H9 (cell line): ENCODE measurements at regions not wholly inside any gene's neighbourhood (a gene's known extent, or its start where the extent isn't known, plus 50 kb on each side); places are given as distances from the start of the nearest gene placed in this dataset.

Experiments used
- DNase-seq: peaks from one replicate; pipeline ENCODE4 v3.0.0-alpha.2; 2017
- H2AFZ ChIP-seq: one replicate; pipeline ENCODE4 v1.6.1; 2013; ENCODE audit warnings: mild to moderate bottlenecking, low read length, control low read depth, moderate library complexity
- H2AK5ac ChIP-seq: 2 replicates; pipeline ENCODE4 v1.6.1; 2013; ENCODE audit warnings: low read length, control low read depth, mixed read lengths; ENCODE audit not compliant: insufficient read length
- H2BK120ac ChIP-seq: one replicate; pipeline ENCODE4 v1.6.1; 2013; ENCODE audit warnings: low read depth, mild to moderate bottlenecking, low read length, control low read depth, inconsistent platforms; ENCODE audit not compliant: poor library complexity, severe bottlenecking
- H2BK12ac ChIP-seq: 2 replicates; pipeline ENCODE4 v1.6.1; 2013; ENCODE audit warnings: low read length, control low read depth, mixed read lengths, low read depth; ENCODE audit not compliant: insufficient read length
- H2BK15ac ChIP-seq: 2 replicates; pipeline ENCODE4 v1.6.1; 2013; ENCODE audit warnings: low read depth, low read length, control low read depth
- H2BK20ac ChIP-seq: one replicate; pipeline ENCODE4 v1.6.1; 2013; ENCODE audit warnings: low read depth, mild to moderate bottlenecking, low read length, control low read depth, inconsistent platforms; ENCODE audit not compliant: poor library complexity, severe bottlenecking
- H2BK5ac ChIP-seq: 2 replicates; pipeline ENCODE4 v1.6.1; 2013; ENCODE audit warnings: low read length, control low read depth, mixed read lengths; ENCODE audit not compliant: insufficient read length
- H3K14ac ChIP-seq: 2 replicates; pipeline ENCODE4 v1.6.1; 2013; ENCODE audit warnings: low read length, control low read depth; ENCODE audit not compliant: insufficient read depth
- H3K18ac ChIP-seq: 2 replicates; pipeline ENCODE4 v1.6.1; 2013; ENCODE audit warnings: low read depth, mild to moderate bottlenecking, mixed read lengths, low read length, control low read depth; ENCODE audit not compliant: insufficient read length
- H3K23ac ChIP-seq: 2 replicates; pipeline ENCODE4 v1.6.1; 2013; ENCODE audit warnings: low read length, control low read depth, mixed read lengths, low read depth; ENCODE audit not compliant: insufficient read length
- H3K23me2 ChIP-seq: 2 replicates; pipeline ENCODE4 v1.6.1; 2013; ENCODE audit warnings: low read depth, mild to moderate bottlenecking, mixed read lengths, low read length, control low read depth; ENCODE audit not compliant: insufficient read length, poor library complexity, severe bottlenecking
- H3K27ac ChIP-seq: 2 replicates; pipeline ENCODE4 v1.5.1; 2013; ENCODE audit warnings: low read length, control low read depth, mixed read lengths, low read depth; ENCODE audit not compliant: insufficient read length
- H3K27me3 ChIP-seq: 2 replicates; pipeline ENCODE4 v1.6.1; 2013; ENCODE audit warnings: low read length, control low read depth, inconsistent platforms; ENCODE audit not compliant: insufficient read depth
- H3K4ac ChIP-seq: 2 replicates; pipeline ENCODE4 v1.6.1; 2013; ENCODE audit warnings: low read depth, mild to moderate bottlenecking, control low read depth, inconsistent platforms, low read length, moderate library complexity
- H3K4me1 ChIP-seq: 2 replicates; pipeline ENCODE4 v1.6.1; 2013; ENCODE audit warnings: low read length, control low read depth, inconsistent platforms; ENCODE audit not compliant: insufficient read depth
- H3K4me2 ChIP-seq: 2 replicates; pipeline ENCODE4 v1.6.1; 2013; ENCODE audit warnings: low read length, control low read depth, mixed read lengths; ENCODE audit not compliant: insufficient read length, insufficient read depth
- H3K56ac ChIP-seq: 2 replicates; pipeline ENCODE4 v1.6.1; 2013; ENCODE audit warnings: low read depth, mild to moderate bottlenecking, mixed read lengths, low read length, control low read depth; ENCODE audit not compliant: insufficient read length
- H3K79me1 ChIP-seq: 2 replicates; pipeline ENCODE4 v1.6.1; 2013; ENCODE audit warnings: low read depth, mild to moderate bottlenecking, moderate library complexity, low read length, control low read depth, inconsistent platforms; ENCODE audit not compliant: insufficient read depth, poor library complexity, severe bottlenecking
- H3K79me2 ChIP-seq: 2 replicates; pipeline ENCODE4 v1.6.1; 2013; ENCODE audit warnings: low read length, control low read depth, inconsistent platforms; ENCODE audit not compliant: insufficient read depth
- H3K9ac ChIP-seq: 2 replicates; pipeline ENCODE4 v1.6.1; 2013; ENCODE audit warnings: low read length, control low read depth, mixed read lengths; ENCODE audit not compliant: insufficient read length; ENCODE audit errors: extremely low read depth
- H3K9me3 ChIP-seq: one replicate; pipeline ENCODE4 v1.6.1; 2013; ENCODE audit warnings: low read depth, low read length, inconsistent platforms; ENCODE audit not compliant: control insufficient read depth
- H3T11ph ChIP-seq: one replicate; pipeline ENCODE4 v1.6.1; 2013; ENCODE audit warnings: mild to moderate bottlenecking, low read length, control low read depth, inconsistent platforms
- H4K20me1 ChIP-seq: one replicate; pipeline ENCODE4 v1.6.1; 2013; ENCODE audit not compliant: control insufficient read depth, insufficient read length, insufficient read depth
- H4K5ac ChIP-seq: 2 replicates; pipeline ENCODE4 v1.6.1; 2013; ENCODE audit warnings: low read depth, mild to moderate bottlenecking, mixed read lengths, low read length, control low read depth; ENCODE audit not compliant: insufficient read length
- H4K8ac ChIP-seq: replicated peaks from 2 replicates; pipeline ENCODE4 v1.6.1; 2013; ENCODE audit warnings: low read length, control low read depth, mixed read lengths, low read depth; ENCODE audit not compliant: insufficient read length
- H4K91ac ChIP-seq: 2 replicates; pipeline ENCODE4 v1.6.1; 2013; ENCODE audit warnings: low read depth, mild to moderate bottlenecking, moderate library complexity, mixed read lengths, low read length, control low read depth; ENCODE audit not compliant: insufficient read length
- H3K27ac Mint-ChIP-seq, 3 experiments: 2 replicates in 2 of 3; 3 replicates in 1 of 3; pipeline ENCODE4 v1.8.0; 2020 to 2021; ENCODE audit warnings: mixed read lengths in 3 of 3, mild to moderate bottlenecking in 1 of 3, moderate library complexity in 1 of 3
- H3K27me3 Mint-ChIP-seq: 2 replicates; pipeline ENCODE4 v1.8.0; 2021; ENCODE audit warnings: low read depth, mild to moderate bottlenecking, moderate library complexity, mixed read lengths
- H3K36me3 Mint-ChIP-seq, 3 experiments: 2 replicates in 2 of 3; 3 replicates in 1 of 3; pipeline ENCODE4 v1.8.0; 2020 to 2021; ENCODE audit warnings: low read depth in 3 of 3, mixed read lengths in 3 of 3; ENCODE audit not compliant: insufficient read depth in 1 of 3
- H3K4me1 Mint-ChIP-seq, 2 experiments: 2 replicates each; pipeline ENCODE4 v1.8.0; 2020; ENCODE audit warnings: mixed read lengths in 2 of 2
- H3K4me3 Mint-ChIP-seq, 2 experiments: 2 replicates in 1 of 2; 3 replicates in 1 of 2; pipeline ENCODE4 v1.8.0; 2020 to 2021; ENCODE audit warnings: mild to moderate bottlenecking in 2 of 2, mixed read lengths in 2 of 2, moderate library complexity in 1 of 2
- H3K9me3 Mint-ChIP-seq, 2 experiments: 2 replicates in 1 of 2; 3 replicates in 1 of 2; pipeline ENCODE4 v1.8.0; 2020; ENCODE audit warnings: mild to moderate bottlenecking in 2 of 2, mixed read lengths in 2 of 2, moderate library complexity in 1 of 2
- WGBS: extraction: QIAGEN DNeasy Blood & Tissue Kit; methylation state at CpG from one replicate; pipeline ENCODE4 v1.1.7; 2013; ENCODE audit warnings: missing lambda C conversion rate, low lambda C conversion rate, mixed read lengths; ENCODE audit not compliant: insufficient read length; ENCODE audit errors: extremely low coverage; 5-methylcytosine and 5-hydroxymethylcytosine counted together
- TF ChIP-seq, protein P1 (sequence below): fragments of 200-600 bp; sonication (generic); conservative IDR thresholded peaks from 3 replicates; pipeline ENCODE4 v1.8.0; 2021; ENCODE audit warnings: antibody characterized with exemption, mild to moderate bottlenecking

DNA sequence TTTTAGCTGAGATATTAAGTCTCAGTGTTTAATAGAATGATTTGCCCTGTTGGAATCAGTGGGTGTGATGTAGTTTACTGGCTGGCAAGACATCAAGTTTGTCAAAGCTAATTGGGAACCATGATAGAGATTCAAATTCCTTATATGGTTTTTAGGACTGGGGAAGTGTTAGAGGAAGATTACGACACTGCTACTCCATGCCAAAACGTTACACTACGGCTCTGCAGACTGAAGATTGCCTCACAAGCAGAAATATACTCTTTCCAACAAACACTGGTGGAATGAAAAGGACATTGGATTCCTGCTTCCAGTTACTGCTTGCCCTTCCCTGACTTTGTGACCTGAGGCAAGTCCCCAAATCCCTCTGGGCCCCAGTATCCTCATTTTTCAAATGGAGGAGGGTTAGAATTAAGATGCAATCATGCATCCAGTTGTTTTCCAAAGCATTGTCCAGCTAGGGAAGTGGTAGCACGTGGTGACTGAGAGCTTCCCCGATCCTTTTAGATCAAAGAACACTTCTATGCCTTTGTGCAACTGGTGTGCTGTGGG is 147.6 kb downstream of the CDC42EP3 start:
- TF ChIP-seq, protein P1, sequence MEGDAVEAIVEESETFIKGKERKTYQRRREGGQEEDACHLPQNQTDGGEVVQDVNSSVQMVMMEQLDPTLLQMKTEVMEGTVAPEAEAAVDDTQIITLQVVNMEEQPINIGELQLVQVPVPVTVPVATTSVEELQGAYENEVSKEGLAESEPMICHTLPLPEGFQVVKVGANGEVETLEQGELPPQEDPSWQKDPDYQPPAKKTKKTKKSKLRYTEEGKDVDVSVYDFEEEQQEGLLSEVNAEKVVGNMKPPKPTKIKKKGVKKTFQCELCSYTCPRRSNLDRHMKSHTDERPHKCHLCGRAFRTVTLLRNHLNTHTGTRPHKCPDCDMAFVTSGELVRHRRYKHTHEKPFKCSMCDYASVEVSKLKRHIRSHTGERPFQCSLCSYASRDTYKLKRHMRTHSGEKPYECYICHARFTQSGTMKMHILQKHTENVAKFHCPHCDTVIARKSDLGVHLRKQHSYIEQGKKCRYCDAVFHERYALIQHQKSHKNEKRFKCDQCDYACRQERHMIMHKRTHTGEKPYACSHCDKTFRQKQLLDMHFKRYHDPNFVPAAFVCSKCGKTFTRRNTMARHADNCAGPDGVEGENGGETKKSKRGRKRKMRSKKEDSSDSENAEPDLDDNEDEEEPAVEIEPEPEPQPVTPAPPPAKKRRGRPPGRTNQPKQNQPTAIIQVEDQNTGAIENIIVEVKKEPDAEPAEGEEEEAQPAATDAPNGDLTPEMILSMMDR, result no peak
- H3K79me1 ChIP-seq, result no peaks in the 10 kb centered on the region
- no peak overlapping the region for H2BK5ac ChIP-seq
- no peak overlapping the region for H2BK12ac ChIP-seq
- no peaks in the 10 kb centered on the region for H3K9me3 ChIP-seq
- no peak overlapping the region for H2BK15ac ChIP-seq
- no peak overlapping the region for H3K4me3 Mint-ChIP-seq
- H3K18ac ChIP-seq, result no peak overlapping the region
- peaks cover 2 to 3% of the 10 kb centered on the region in 2 experiments; a peak in 2 of 4 replicates for H3K4me1 Mint-ChIP-seq
- H4K91ac ChIP-seq, result no peak overlapping the region
- H3K36me3 Mint-ChIP-seq, result no peaks in the 10 kb centered on the region
- no CpG with 5 or more reads among the region's 5 CpGs for WGBS
- H3K23ac ChIP-seq, result no peak overlapping the region
- no peak overlapping the region for H2AK5ac ChIP-seq
- H3K4ac ChIP-seq, result no peak overlapping the region
- H3K27me3 Mint-ChIP-seq, result no peaks in the 10 kb centered on the region
- H3K27ac ChIP-seq, result no peak overlapping the region
- no peaks in the 10 kb centered on the region for H4K20me1 ChIP-seq
- DNase-seq, result no peak
- no peak overlapping the region for H4K5ac ChIP-seq
- H2AFZ ChIP-seq, result no peak overlapping the region
- no peak overlapping the region for H3K4me2 ChIP-seq
- H4K8ac ChIP-seq, result no peak overlapping the region
- no peak overlapping the region for H2BK20ac ChIP-seq
- H3K79me2 ChIP-seq, result no peaks in the 10 kb centered on the region
- no peaks in the 10 kb centered on the region for H3K23me2 ChIP-seq
- H3T11ph ChIP-seq, result no peak overlapping the region
- H3K9ac ChIP-seq, result no peak overlapping the region
- H3K4me1 ChIP-seq, result no peaks in the 10 kb centered on the region
- no peaks in the 10 kb centered on the region for H3K9me3 Mint-ChIP-seq
- no peaks in the 10 kb centered on the region for H3K27me3 ChIP-seq
- H3K14ac ChIP-seq, result no peak overlapping the region
- H3K27ac Mint-ChIP-seq, result no peak overlapping the region
- no peak overlapping the region for H2BK120ac ChIP-seq
- H3K56ac ChIP-seq, result no peak overlapping the region
